ENCODE measurements at regions not wholly inside any gene's neighbourhood (a gene's known extent, or its start where the extent isn't known, plus 50 kb on each side); places are given as distances from the start of the nearest gene placed in this dataset.

GRCh38 chr9:115525111-115526058 lies 407.4 kb upstream of the TNC start:
- no peak overlapping the region for H2AFZ ChIP-seq (ENCODE audit: low read length)
- no peaks in the 10 kb centered on the region for H3K9me2 ChIP-seq (replicated peaks; ENCODE audit: low read depth, low read length)
- no peaks in the 10 kb centered on the region for H3K4me1 ChIP-seq (ENCODE audit: insufficient read depth, low read length, poor library complexity, severe bottlenecking)
- no peaks in the 10 kb centered on the region for H3K27me3 ChIP-seq (ENCODE audit: insufficient read depth, low read length, poor library complexity, severe bottlenecking)
- no peaks in the 10 kb centered on the region for H3K36me3 ChIP-seq (ENCODE audit: insufficient read depth, low read length)
- no peaks in the 10 kb centered on the region for H3K9me3 ChIP-seq (ENCODE audit: insufficient read depth, low read depth, low read length)
- TF ChIP-seq CTCF (conservative IDR thresholded peaks at IDR 0.05; ENCODE audit: low read length): no peak
- no peak for TF ChIP-seq EZH2phosphoT487 (IDR thresholded peaks at IDR 0.05; ENCODE audit: borderline replicate concordance)
- no peaks in the 10 kb centered on the region for H3F3A ChIP-seq (ENCODE audit: low read depth)
- H3K4me3 ChIP-seq (ENCODE audit: low read length, poor library complexity, severe bottlenecking): no peak overlapping the region
- H3K79me2 ChIP-seq (ENCODE audit: insufficient read depth, low read length): no peaks in the 10 kb centered on the region
- no peak overlapping the region for H3K4me2 ChIP-seq (ENCODE audit: low read depth, low read length, poor library complexity, severe bottlenecking)
- no peaks in the 10 kb centered on the region for H4K20me1 ChIP-seq (ENCODE audit: insufficient read depth, low read length, poor library complexity, severe bottlenecking)
- H3K9ac ChIP-seq (ENCODE audit: low read depth, low read length, poor library complexity, severe bottlenecking): no peak overlapping the region

DNA sequence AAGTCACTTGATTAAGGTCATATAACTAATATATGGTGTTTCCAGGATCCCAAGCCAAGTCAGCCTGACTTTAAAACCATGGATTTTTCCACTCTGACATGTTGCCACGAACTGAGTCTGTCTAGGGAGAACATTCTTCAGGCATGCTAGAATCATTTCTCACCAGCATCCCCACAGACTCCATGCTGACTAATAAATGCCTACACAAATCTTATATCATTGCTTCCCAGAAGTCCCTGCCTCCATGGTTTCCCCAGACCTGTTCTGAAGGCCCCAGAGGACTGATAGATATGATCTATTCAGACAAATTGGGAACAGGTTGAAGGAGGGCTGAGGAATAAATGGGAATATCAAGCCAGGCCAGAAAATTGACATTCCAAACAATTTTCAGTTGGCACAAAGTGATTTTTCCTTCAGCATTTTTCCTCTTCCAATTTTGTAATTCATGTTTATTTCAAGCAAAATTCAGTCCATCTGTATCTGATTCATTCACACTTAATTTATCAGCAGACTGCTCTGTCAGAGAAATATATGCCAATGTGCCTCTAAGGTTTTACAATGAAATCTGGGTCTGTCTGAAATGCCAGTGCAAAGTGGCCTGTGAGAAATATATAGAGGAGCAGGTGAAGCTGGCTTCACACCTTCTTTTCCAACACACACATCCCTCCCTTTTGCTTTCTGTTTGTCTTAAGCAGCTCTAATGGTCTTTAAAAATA lies 413.6 kb upstream of the TNC start:
- TF ChIP-seq CTCF (conservative IDR thresholded peaks at IDR 0.05; ENCODE audit: low read length): no peak
- H3K4me2 ChIP-seq (ENCODE audit: low read depth, low read length, poor library complexity, severe bottlenecking): no peak overlapping the region

GRCh38 chr9:115533511-115533910 lies 415.6 kb upstream of the TNC start:
- H3K36me3 ChIP-seq (ENCODE audit: insufficient read depth, low read length): no peaks in the 10 kb centered on the region
- no peaks in the 10 kb centered on the region for H3K4me1 ChIP-seq (ENCODE audit: insufficient read depth, low read length, poor library complexity, severe bottlenecking)
- TF ChIP-seq EZH2phosphoT487 (IDR thresholded peaks at IDR 0.05; ENCODE audit: borderline replicate concordance) (no peak), CTCF (conservative IDR thresholded peaks at IDR 0.05; ENCODE audit: low read length) (no peak)
- no peaks in the 10 kb centered on the region for H3K27me3 ChIP-seq (ENCODE audit: insufficient read depth, low read length, poor library complexity, severe bottlenecking)
- H4K20me1 ChIP-seq (ENCODE audit: insufficient read depth, low read length, poor library complexity, severe bottlenecking): no peaks in the 10 kb centered on the region
- no peak overlapping the region for H3K4me3 ChIP-seq (ENCODE audit: low read length, poor library complexity, severe bottlenecking)
- H3K9ac ChIP-seq (ENCODE audit: low read depth, low read length, poor library complexity, severe bottlenecking): no peak overlapping the region
- H3F3A ChIP-seq (ENCODE audit: low read depth): no peaks in the 10 kb centered on the region
- no peaks in the 10 kb centered on the region for H3K79me2 ChIP-seq (ENCODE audit: insufficient read depth, low read length)
- H3K9me3 ChIP-seq (ENCODE audit: insufficient read depth, low read depth, low read length): no peaks in the 10 kb centered on the region
- H2AFZ ChIP-seq (ENCODE audit: low read length): no peak overlapping the region
- no peaks in the 10 kb centered on the region for H3K9me2 ChIP-seq (replicated peaks; ENCODE audit: low read depth, low read length)
- H3K4me2 ChIP-seq (ENCODE audit: low read depth, low read length, poor library complexity, severe bottlenecking): no peak overlapping the region

More for the DNA sequence above, 413.6 kb upstream of the TNC start:
- H3K4me1 ChIP-seq (ENCODE audit: insufficient read depth, low read length, poor library complexity, severe bottlenecking): no peaks in the 10 kb centered on the region
- no peak overlapping the region for H3K9ac ChIP-seq (ENCODE audit: low read depth, low read length, poor library complexity, severe bottlenecking)
- no peaks in the 10 kb centered on the region for H3F3A ChIP-seq (ENCODE audit: low read depth)
- H3K9me3 ChIP-seq (ENCODE audit: insufficient read depth, low read depth, low read length): no peaks in the 10 kb centered on the region
- H2AFZ ChIP-seq (ENCODE audit: low read length): no peak overlapping the region
- H3K36me3 ChIP-seq (ENCODE audit: insufficient read depth, low read length): no peaks in the 10 kb centered on the region
- H3K9me2 ChIP-seq (replicated peaks; ENCODE audit: low read depth, low read length): no peaks in the 10 kb centered on the region
- no peaks in the 10 kb centered on the region for H4K20me1 ChIP-seq (ENCODE audit: insufficient read depth, low read length, poor library complexity, severe bottlenecking)
- no peaks in the 10 kb centered on the region for H3K27me3 ChIP-seq (ENCODE audit: insufficient read depth, low read length, poor library complexity, severe bottlenecking)
- H3K79me2 ChIP-seq (ENCODE audit: insufficient read depth, low read length): no peaks in the 10 kb centered on the region
- H3K4me3 ChIP-seq (ENCODE audit: low read length, poor library complexity, severe bottlenecking): no peak overlapping the region

Measured in Loucy (cell line).